H9 (cell line): ENCODE measurements at regions not wholly inside any gene's neighbourhood (a gene's known extent, or its start where the extent isn't known, plus 50 kb on each side); places are given as distances from the start of the nearest gene placed in this dataset.

ENCODE experiments used
- DNase-seq: peaks from one replicate; pipeline ENCODE4 v3.0.0-alpha.2; 2017
- H2AFZ ChIP-seq: one replicate; pipeline ENCODE4 v1.6.1; 2013; ENCODE audit warnings: mild to moderate bottlenecking, low read length, control low read depth, moderate library complexity
- H2AK5ac ChIP-seq: 2 replicates; pipeline ENCODE4 v1.6.1; 2013; ENCODE audit warnings: low read length, control low read depth, mixed read lengths; ENCODE audit not compliant: insufficient read length
- H2BK120ac ChIP-seq: one replicate; pipeline ENCODE4 v1.6.1; 2013; ENCODE audit warnings: low read depth, mild to moderate bottlenecking, low read length, control low read depth, inconsistent platforms; ENCODE audit not compliant: poor library complexity, severe bottlenecking
- H2BK12ac ChIP-seq: 2 replicates; pipeline ENCODE4 v1.6.1; 2013; ENCODE audit warnings: low read length, control low read depth, mixed read lengths, low read depth; ENCODE audit not compliant: insufficient read length
- H2BK15ac ChIP-seq: 2 replicates; pipeline ENCODE4 v1.6.1; 2013; ENCODE audit warnings: low read depth, low read length, control low read depth
- H2BK20ac ChIP-seq: one replicate; pipeline ENCODE4 v1.6.1; 2013; ENCODE audit warnings: low read depth, mild to moderate bottlenecking, low read length, control low read depth, inconsistent platforms; ENCODE audit not compliant: poor library complexity, severe bottlenecking
- H2BK5ac ChIP-seq: 2 replicates; pipeline ENCODE4 v1.6.1; 2013; ENCODE audit warnings: low read length, control low read depth, mixed read lengths; ENCODE audit not compliant: insufficient read length
- H3K14ac ChIP-seq: 2 replicates; pipeline ENCODE4 v1.6.1; 2013; ENCODE audit warnings: low read length, control low read depth; ENCODE audit not compliant: insufficient read depth
- H3K18ac ChIP-seq: 2 replicates; pipeline ENCODE4 v1.6.1; 2013; ENCODE audit warnings: low read depth, mild to moderate bottlenecking, mixed read lengths, low read length, control low read depth; ENCODE audit not compliant: insufficient read length
- H3K23ac ChIP-seq: 2 replicates; pipeline ENCODE4 v1.6.1; 2013; ENCODE audit warnings: low read length, control low read depth, mixed read lengths, low read depth; ENCODE audit not compliant: insufficient read length
- H3K23me2 ChIP-seq: 2 replicates; pipeline ENCODE4 v1.6.1; 2013; ENCODE audit warnings: low read depth, mild to moderate bottlenecking, mixed read lengths, low read length, control low read depth; ENCODE audit not compliant: insufficient read length, poor library complexity, severe bottlenecking
- H3K27ac ChIP-seq: 2 replicates; pipeline ENCODE4 v1.5.1; 2013; ENCODE audit warnings: low read length, control low read depth, mixed read lengths, low read depth; ENCODE audit not compliant: insufficient read length
- H3K27me3 ChIP-seq: 2 replicates; pipeline ENCODE4 v1.6.1; 2013; ENCODE audit warnings: low read length, control low read depth, inconsistent platforms; ENCODE audit not compliant: insufficient read depth
- H3K4ac ChIP-seq: 2 replicates; pipeline ENCODE4 v1.6.1; 2013; ENCODE audit warnings: low read depth, mild to moderate bottlenecking, control low read depth, inconsistent platforms, low read length, moderate library complexity
- H3K4me1 ChIP-seq: 2 replicates; pipeline ENCODE4 v1.6.1; 2013; ENCODE audit warnings: low read length, control low read depth, inconsistent platforms; ENCODE audit not compliant: insufficient read depth
- H3K4me2 ChIP-seq: 2 replicates; pipeline ENCODE4 v1.6.1; 2013; ENCODE audit warnings: low read length, control low read depth, mixed read lengths; ENCODE audit not compliant: insufficient read length, insufficient read depth
- H3K56ac ChIP-seq: 2 replicates; pipeline ENCODE4 v1.6.1; 2013; ENCODE audit warnings: low read depth, mild to moderate bottlenecking, mixed read lengths, low read length, control low read depth; ENCODE audit not compliant: insufficient read length
- H3K79me1 ChIP-seq: 2 replicates; pipeline ENCODE4 v1.6.1; 2013; ENCODE audit warnings: low read depth, mild to moderate bottlenecking, moderate library complexity, low read length, control low read depth, inconsistent platforms; ENCODE audit not compliant: insufficient read depth, poor library complexity, severe bottlenecking
- H3K79me2 ChIP-seq: 2 replicates; pipeline ENCODE4 v1.6.1; 2013; ENCODE audit warnings: low read length, control low read depth, inconsistent platforms; ENCODE audit not compliant: insufficient read depth
- H3K9ac ChIP-seq: 2 replicates; pipeline ENCODE4 v1.6.1; 2013; ENCODE audit warnings: low read length, control low read depth, mixed read lengths; ENCODE audit not compliant: insufficient read length; ENCODE audit errors: extremely low read depth
- H3K9me3 ChIP-seq: one replicate; pipeline ENCODE4 v1.6.1; 2013; ENCODE audit warnings: low read depth, low read length, inconsistent platforms; ENCODE audit not compliant: control insufficient read depth
- H3T11ph ChIP-seq: one replicate; pipeline ENCODE4 v1.6.1; 2013; ENCODE audit warnings: mild to moderate bottlenecking, low read length, control low read depth, inconsistent platforms
- H4K20me1 ChIP-seq: one replicate; pipeline ENCODE4 v1.6.1; 2013; ENCODE audit not compliant: control insufficient read depth, insufficient read length, insufficient read depth
- H4K5ac ChIP-seq: 2 replicates; pipeline ENCODE4 v1.6.1; 2013; ENCODE audit warnings: low read depth, mild to moderate bottlenecking, mixed read lengths, low read length, control low read depth; ENCODE audit not compliant: insufficient read length
- H4K8ac ChIP-seq: replicated peaks from 2 replicates; pipeline ENCODE4 v1.6.1; 2013; ENCODE audit warnings: low read length, control low read depth, mixed read lengths, low read depth; ENCODE audit not compliant: insufficient read length
- H4K91ac ChIP-seq: 2 replicates; pipeline ENCODE4 v1.6.1; 2013; ENCODE audit warnings: low read depth, mild to moderate bottlenecking, moderate library complexity, mixed read lengths, low read length, control low read depth; ENCODE audit not compliant: insufficient read length
- H3K27ac Mint-ChIP-seq, 3 experiments: 2 replicates in 2 of 3; 3 replicates in 1 of 3; pipeline ENCODE4 v1.8.0; 2020 to 2021; ENCODE audit warnings: mixed read lengths in 3 of 3, mild to moderate bottlenecking in 1 of 3, moderate library complexity in 1 of 3
- H3K27me3 Mint-ChIP-seq: 2 replicates; pipeline ENCODE4 v1.8.0; 2021; ENCODE audit warnings: low read depth, mild to moderate bottlenecking, moderate library complexity, mixed read lengths
- H3K36me3 Mint-ChIP-seq, 3 experiments: 2 replicates in 2 of 3; 3 replicates in 1 of 3; pipeline ENCODE4 v1.8.0; 2020 to 2021; ENCODE audit warnings: low read depth in 3 of 3, mixed read lengths in 3 of 3; ENCODE audit not compliant: insufficient read depth in 1 of 3
- H3K4me1 Mint-ChIP-seq, 2 experiments: 2 replicates each; pipeline ENCODE4 v1.8.0; 2020; ENCODE audit warnings: mixed read lengths in 2 of 2
- H3K4me3 Mint-ChIP-seq, 2 experiments: 2 replicates in 1 of 2; 3 replicates in 1 of 2; pipeline ENCODE4 v1.8.0; 2020 to 2021; ENCODE audit warnings: mild to moderate bottlenecking in 2 of 2, mixed read lengths in 2 of 2, moderate library complexity in 1 of 2
- H3K9me3 Mint-ChIP-seq, 2 experiments: 2 replicates in 1 of 2; 3 replicates in 1 of 2; pipeline ENCODE4 v1.8.0; 2020; ENCODE audit warnings: mild to moderate bottlenecking in 2 of 2, mixed read lengths in 2 of 2, moderate library complexity in 1 of 2
- CTCF ChIP-seq: fragments of 200-600 bp; sonication (generic); conservative IDR thresholded peaks from 3 replicates; pipeline ENCODE4 v1.8.0; 2021; ENCODE audit warnings: antibody characterized with exemption, mild to moderate bottlenecking
- WGBS: extraction: QIAGEN DNeasy Blood & Tissue Kit; methylation state at CpG from one replicate; pipeline ENCODE4 v1.1.7; 2013; ENCODE audit warnings: missing lambda C conversion rate, low lambda C conversion rate, mixed read lengths; ENCODE audit not compliant: insufficient read length; ENCODE audit errors: extremely low coverage; 5-methylcytosine and 5-hydroxymethylcytosine counted together

GRCh38 chr10:3340127-3340730 is 167.6 kb upstream of the PITRM1 start:
- WGBS: no CpG with 5 or more reads among the region's 11 CpGs
- peaks cover 2% of the 10 kb centered on the region for H3K27me3 Mint-ChIP-seq

More at GRCh38 chr10:3340127-3340730, 167.6 kb upstream of the PITRM1 start:
- H4K91ac ChIP-seq: no peak overlapping the region
- no peak overlapping the region for H3K4me2 ChIP-seq
- no peak overlapping the region for H3T11ph ChIP-seq
- no peak overlapping the region for H3K4ac ChIP-seq
- no peak overlapping the region for H4K5ac ChIP-seq
- H3K27me3 ChIP-seq: no peaks in the 10 kb centered on the region
- Mint-ChIP-seq H3K4me1 (peaks cover 11 to 17% of the 10 kb centered on the region in 2 experiments), H3K36me3 (no peaks in the 10 kb centered on the region), H3K9me3 (no peaks in the 10 kb centered on the region), H3K27ac (no peak overlapping the region), H3K4me3 (no peak overlapping the region)
- H2AK5ac ChIP-seq: no peak overlapping the region
- H2BK15ac ChIP-seq: no peak overlapping the region
- 0 out of 2 replicates have a peak, but pooled peaks cover 2% of the 10 kb centered on the region for H3K4me1 ChIP-seq
- no peak overlapping the region for H2BK12ac ChIP-seq
- no peak overlapping the region for H3K23ac ChIP-seq
- no peak overlapping the region for H3K18ac ChIP-seq
- no peaks in the 10 kb centered on the region for H3K23me2 ChIP-seq
- H3K14ac ChIP-seq: no peak overlapping the region
- no peaks in the 10 kb centered on the region for H4K20me1 ChIP-seq
- no peak overlapping the region for H4K8ac ChIP-seq
- H2BK20ac ChIP-seq: no peak overlapping the region
- H2AFZ ChIP-seq: no peak overlapping the region
- DNase-seq: no peak
- H3K56ac ChIP-seq: no peak overlapping the region
- no peak overlapping the region for H2BK5ac ChIP-seq
- no peak overlapping the region for H3K27ac ChIP-seq
- H3K9ac ChIP-seq: no peak overlapping the region
- TF ChIP-seq CTCF: no peak
- no peaks in the 10 kb centered on the region for H3K9me3 ChIP-seq
- no peaks in the 10 kb centered on the region for H3K79me2 ChIP-seq
- H2BK120ac ChIP-seq: no peak overlapping the region
- no peaks in the 10 kb centered on the region for H3K79me1 ChIP-seq
